Activated CD8-positive, alpha-beta memory T cell treated with anti-CD3 and anti-CD28 coated beads for 48 hours (primary cell): ENCODE measurements at regions not wholly inside any gene's neighbourhood (a gene's known extent, or its start where the extent isn't known, plus 50 kb on each side); places are given as distances from the start of the nearest gene placed in this dataset.
"Not testable (repeated sequence)": the region's sequence is repeated elsewhere in the genome, so short reads cannot be mapped to it uniquely, and the experiment has no call there.

Experiments
- DNase-seq, 3 experiments: peaks; one replicate each; pipeline ENCODE4 v3.0.0-alpha.2; 2020; ENCODE audit warnings: low read depth in 2 of 3, low spot score in 2 of 3

GRCh38 chr16:55015181-55015913 is 84.7 kb downstream of the IRX5 start:
- no peak for DNase-seq

- DNase-seq: no peak
Observed at GRCh38 chr16:55016515-55016914, 85.8 kb downstream of the IRX5 start.

- DNase-seq: no peak
Observed at GRCh38 chr16:55017321-55017720, 86.7 kb downstream of the IRX5 start.

- DNase-seq: no peak
Observed at GRCh38 chr16:55018881-55019280, 88.2 kb downstream of the IRX5 start.

- no peak for DNase-seq
Observed at GRCh38 chr16:55019419-55020131, 88.9 kb downstream of the IRX5 start.

- no peak for DNase-seq
Observed at GRCh38 chr16:55021595-55022475, 91.2 kb downstream of the IRX5 start.

GRCh38 chr16:55027260-55027659 is 96.6 kb downstream of the IRX5 start:
- not testable (repeated sequence) for DNase-seq

GRCh38 chr16:55029509-55029908 is 98.8 kb downstream of the IRX5 start:
- DNase-seq: no peak

- no peak for DNase-seq
Observed at GRCh38 chr16:55030944-55031343, 100.3 kb downstream of the IRX5 start.

GRCh38 chr16:55031481-55031880 is 100.8 kb downstream of the IRX5 start:
- no peak for DNase-seq

- no peak for DNase-seq
Observed at GRCh38 chr16:55033225-55034156, 102.8 kb downstream of the IRX5 start.

GRCh38 chr16:55035029-55035428 is 104.4 kb downstream of the IRX5 start:
- no peak for DNase-seq

GRCh38 chr16:55035956-55036355 is 105.3 kb downstream of the IRX5 start:
- no peak for DNase-seq

- no peak for DNase-seq
Observed at GRCh38 chr16:55036371-55036821, 105.7 kb downstream of the IRX5 start.

- DNase-seq: no peak
Observed at GRCh38 chr16:55037046-55037445, 106.4 kb downstream of the IRX5 start.

GRCh38 chr16:55037966-55038365 is 107.3 kb downstream of the IRX5 start:
- no peak for DNase-seq

- no peak for DNase-seq
Observed at GRCh38 chr16:55039042-55039441, 108.4 kb downstream of the IRX5 start.

- no peak for DNase-seq
Observed at GRCh38 chr16:55039511-55039910, 108.8 kb downstream of the IRX5 start.

- no peak for DNase-seq
Observed at GRCh38 chr16:55039931-55040330, 109.3 kb downstream of the IRX5 start.

- DNase-seq: no peak
Observed at GRCh38 chr16:55040366-55041086, 109.9 kb downstream of the IRX5 start.
